HCT116 (cell line): ENCODE measurements at regions not wholly inside any gene's neighbourhood (a gene's known extent, or its start where the extent isn't known, plus 50 kb on each side); places are given as distances from the start of the nearest gene placed in this dataset.

Experiments used
- ATAC-seq: fragments of 200-7000 bp; cut with Tn5 transposase; 2 replicates; pipeline ENCODE4 v1.9.1; 2020; ENCODE audit warnings: mild to moderate bottlenecking, moderate library complexity
- BruUV-seq: library from RNA; stranded (reverse); fragments of 400-500 nt; replicated peaks from 2 replicates; lab custom pipeline; 2021; lab: Mats Ljungman, UMichigan
- CTCF ChIA-PET: fragments of 300-600 bp; sonication (Branson Sonifier 250); formaldehyde crosslinking; loops from one replicate; lab custom pipeline; 2021; ENCODE audit warnings: antibody characterized with exemption; lab: Charles Lee
- POLR2A ChIA-PET: fragments of 300-600, 350-600 bp; sonication (Branson Sonifier 250); formaldehyde crosslinking; loops from one replicate; lab custom pipeline; 2021; ENCODE audit warnings: antibody characterized with exemption; lab: Charles Lee
- RAD21 ChIA-PET, 2 experiments: fragments of 300-600 bp; sonication (Branson Sonifier 250); formaldehyde crosslinking; loops; one replicate each; lab custom pipeline; 2023; ENCODE audit warnings: low total read pairs in 2 of 2; ENCODE audit not compliant: uncharacterized antibody in 2 of 2, unreplicated experiment in 2 of 2, low non-redundant PET in 1 of 2; lab: Charles Lee
- DNase-seq: peaks from one replicate; pipeline ENCODE4 v3.0.0-alpha.2; 2010; ENCODE audit warnings: low read depth, low spot score
- H2AFZ ChIP-seq: fragments of 200-600 bp; shearing (Covaris generic), sonication (generic); 2 replicates; pipeline ENCODE4 v1.6.1; 2017; ENCODE audit warnings: low read depth, mixed run types, mixed read lengths, antibody characterized with exemption, low read length; ENCODE audit not compliant: poor library complexity, severe bottlenecking
- H3K27ac ChIP-seq: 2 replicates; pipeline ENCODE4 v1.5.1; 2012; ENCODE audit warnings: low read depth, low read length
- H3K27me3 ChIP-seq: fragments of 200-600 bp; sonication (generic); 2 replicates; pipeline ENCODE4 v1.6.1; 2016; ENCODE audit warnings: mixed run types, low read length, mixed read lengths; ENCODE audit not compliant: insufficient read depth
- H3K36me3 ChIP-seq, 2 experiments: fragments of 200-500 bp in 1 of 2; fragments of 200-600 bp in 1 of 2; sonication (Bioruptor generic) in 1 of 2; sonication (generic) in 1 of 2; 2 replicates each; pipeline versions ENCODE4 v1.5.1 to v1.6.1; 2014 to 2016; ENCODE audit warnings: low read length in 2 of 2, inconsistent platforms in 1 of 2, mixed read lengths in 1 of 2, mixed run types in 1 of 2; ENCODE audit not compliant: insufficient read depth in 2 of 2, control insufficient read depth in 1 of 2
- H3K4me1 ChIP-seq, 2 experiments: fragments of 200-600 bp in 1 of 2; sonication (generic) in 1 of 2; 2 replicates each; pipeline versions ENCODE4 v1.5.1 to v1.6.1; 2012 to 2017; ENCODE audit warnings: low read length in 2 of 2, inconsistent platforms in 1 of 2, mild to moderate bottlenecking in 1 of 2, mixed read lengths in 1 of 2, mixed run types in 1 of 2, moderate library complexity in 1 of 2; ENCODE audit not compliant: insufficient read depth in 2 of 2, control insufficient read depth in 1 of 2
- H3K4me2 ChIP-seq: fragments of 200-600 bp; sonication (generic); 2 replicates; pipeline ENCODE4 v1.6.1; 2017; ENCODE audit warnings: mixed run types, low read length, mixed read lengths
- H3K4me3 ChIP-seq, 2 experiments: fragments of 200-600 bp in 1 of 2; sonication (generic) in 1 of 2; replicated peaks in 1 of 2; 2 replicates each; pipeline ENCODE4 v1.5.1; 2011 to 2016; ENCODE audit warnings: low read length in 2 of 2, control low read depth in 1 of 2, low read depth in 1 of 2, mild to moderate bottlenecking in 1 of 2, mixed read lengths in 1 of 2, mixed run types in 1 of 2
- H3K79me2 ChIP-seq: fragments of 200-600 bp; sonication (generic); 2 replicates; pipeline ENCODE4 v1.6.1; 2017; ENCODE audit warnings: mild to moderate bottlenecking, mixed run types, low read length, moderate library complexity, mixed read lengths; ENCODE audit not compliant: insufficient read depth
- H3K9ac ChIP-seq: fragments of 200-600 bp; sonication (generic); 2 replicates; pipeline ENCODE4 v1.6.1; 2016; ENCODE audit warnings: low read length, mixed read lengths
- H3K9me2 ChIP-seq: fragments of 200-600 bp; sonication (generic), shearing (Covaris generic); 2 replicates; pipeline ENCODE4 v1.6.1; 2017; ENCODE audit warnings: mixed run types, mild to moderate bottlenecking, moderate library complexity; ENCODE audit not compliant: insufficient read depth
- H3K9me3 ChIP-seq, 2 experiments: fragments of 200-500 bp in 1 of 2; fragments of 200-600 bp in 1 of 2; sonication (Bioruptor generic) in 1 of 2; sonication (generic) in 1 of 2; 2 replicates each; pipeline ENCODE4 v1.6.1; 2014 to 2017; ENCODE audit warnings: low read length in 2 of 2, mixed read lengths in 2 of 2, inconsistent platforms in 1 of 2, low read depth in 1 of 2, mild to moderate bottlenecking in 1 of 2, mixed run types in 1 of 2, moderate library complexity in 1 of 2; ENCODE audit not compliant: control insufficient read depth in 1 of 2, insufficient read depth in 1 of 2
- H4K20me1 ChIP-seq: fragments of 200-600 bp; sonication (generic), shearing (Covaris generic); 2 replicates; pipeline ENCODE4 v1.6.1; 2017; ENCODE audit warnings: mixed run types, mild to moderate bottlenecking, moderate library complexity; ENCODE audit not compliant: insufficient read depth
- CBX3 ChIP-seq: IDR thresholded peaks from 2 replicates; pipeline ENCODE4 v1.6.1; 2012; ENCODE audit warnings: low read depth
- CEBPB ChIP-seq: IDR thresholded peaks from 2 replicates; pipeline ENCODE4 v1.6.1; 2012; ENCODE audit warnings: low read depth
- EGR1 ChIP-seq: IDR thresholded peaks from 2 replicates; pipeline ENCODE4 v1.6.1; 2012; ENCODE audit warnings: low read depth
- ELF1 ChIP-seq: IDR thresholded peaks from 2 replicates; pipeline ENCODE4 v1.6.1; 2012; ENCODE audit warnings: low read depth, borderline replicate concordance
- EZH2 ChIP-seq: fragments of 200-600 bp; sonication (generic); IDR thresholded peaks from 2 replicates; pipeline ENCODE4 v1.6.1; 2017; ENCODE audit warnings: antibody characterized with exemption, mixed run types
- FOSL1 ChIP-seq: IDR thresholded peaks from 2 replicates; pipeline ENCODE4 v1.6.1; 2012; ENCODE audit warnings: low read depth
- POLR2A ChIP-seq: IDR thresholded peaks from 2 replicates; pipeline ENCODE4 v1.7.0; 2011; ENCODE audit warnings: borderline replicate concordance; ENCODE audit not compliant: insufficient read depth, insufficient read length; ENCODE audit errors: extremely low read depth
- POLR2AphosphoS5 ChIP-seq: IDR thresholded peaks from 2 replicates; pipeline ENCODE4 v1.6.1; 2011; ENCODE audit warnings: mild to moderate bottlenecking, low read depth, low read length, moderate library complexity
- SIN3A ChIP-seq: IDR thresholded peaks from 2 replicates; pipeline ENCODE4 v1.6.1; 2012; ENCODE audit warnings: low read depth
- TCF7L2 ChIP-seq: IDR thresholded peaks from 2 replicates; pipeline ENCODE4 v1.7.0; 2011; ENCODE audit warnings: borderline replicate concordance, inconsistent platforms; ENCODE audit not compliant: insufficient read depth, insufficient read length; ENCODE audit errors: extremely low read depth
- YY1 ChIP-seq: IDR thresholded peaks from 2 replicates; pipeline ENCODE4 v1.6.1; 2011; ENCODE audit warnings: low read length, low read depth, moderate library complexity, mild to moderate bottlenecking; ENCODE audit not compliant: insufficient replicate concordance; ENCODE audit errors: extremely low read depth
- intact Hi-C: fragments of 100-400 bp; cut with micrococcal nuclease; formaldehyde crosslinking; loops from 2 replicates; pipeline ENCODE4 v1.10.0; 2022
- TF ChIP-seq, protein P1 (sequence below): IDR thresholded peaks from 2 replicates; pipeline ENCODE4 v1.6.1; 2011; ENCODE audit warnings: mild to moderate bottlenecking, low read length, moderate library complexity; ENCODE audit not compliant: insufficient replicate concordance; ENCODE audit errors: extremely low read depth
- TF ChIP-seq, protein P2 (sequence below): IDR thresholded peaks from 2 replicates; pipeline ENCODE4 v1.6.1; 2012

DNA sequence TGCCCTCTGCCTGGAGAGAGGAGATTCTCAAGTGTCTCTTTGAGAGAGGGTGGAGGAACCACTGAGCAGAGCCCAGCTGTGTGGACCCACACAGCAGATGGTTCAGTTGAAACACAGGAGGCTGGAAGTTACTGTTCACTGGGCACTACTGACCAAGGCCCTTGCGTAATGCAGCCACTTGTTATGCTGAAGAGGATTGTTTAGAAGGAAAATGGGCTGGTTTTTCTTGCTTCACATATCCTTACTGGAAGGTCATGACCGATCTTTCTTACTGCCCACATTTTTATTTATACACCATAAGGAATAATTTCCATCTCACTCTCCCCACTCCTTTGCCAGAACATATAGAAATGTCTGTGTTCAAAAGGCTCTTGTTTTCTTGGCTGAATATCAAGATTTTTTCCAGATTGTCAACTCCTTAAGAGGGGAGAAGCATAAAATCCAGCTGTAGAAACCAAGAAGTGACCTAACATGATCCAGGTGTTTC lies 375.1 kb upstream of the DDHD1 start:
- Histone ChIP-seq H3K4me3 (no peak overlapping the region), H3K9ac (no peak overlapping the region), H3K79me2 (no peaks in the 10 kb centered on the region), H3K27ac (no peak overlapping the region), H3K36me3 (no peaks in the 10 kb centered on the region), H3K4me1 (peaks cover 15 to 46% of the 10 kb centered on the region in 2 experiments; a peak in 3 of 4 replicates), H3K9me2 (no peaks in the 10 kb centered on the region), H3K27me3 (no peaks in the 10 kb centered on the region), H4K20me1 (no peaks in the 10 kb centered on the region), H3K9me3 (no peaks in the 10 kb centered on the region), H2AFZ (no peak overlapping the region), H3K4me2 (no peak overlapping the region)
- CTCF ChIA-PET: no interaction called here
- no TSS peak for BruUV-seq
- no peak for ATAC-seq
- RAD21 ChIA-PET: no interaction called here
- POLR2A ChIA-PET: no interaction called here
- intact Hi-C loops: no loop called here
- TF ChIP-seq POLR2A (no peak), POLR2AphosphoS5 (no peak), EZH2 (no peak), ELF1 (no peak), CEBPB (no peak), YY1 (no peak), SIN3A (no peak), EGR1 (no peak), CBX3 (no peak), FOSL1 (no peak), TCF7L2 (no peak)
- TF ChIP-seq, protein P1, sequence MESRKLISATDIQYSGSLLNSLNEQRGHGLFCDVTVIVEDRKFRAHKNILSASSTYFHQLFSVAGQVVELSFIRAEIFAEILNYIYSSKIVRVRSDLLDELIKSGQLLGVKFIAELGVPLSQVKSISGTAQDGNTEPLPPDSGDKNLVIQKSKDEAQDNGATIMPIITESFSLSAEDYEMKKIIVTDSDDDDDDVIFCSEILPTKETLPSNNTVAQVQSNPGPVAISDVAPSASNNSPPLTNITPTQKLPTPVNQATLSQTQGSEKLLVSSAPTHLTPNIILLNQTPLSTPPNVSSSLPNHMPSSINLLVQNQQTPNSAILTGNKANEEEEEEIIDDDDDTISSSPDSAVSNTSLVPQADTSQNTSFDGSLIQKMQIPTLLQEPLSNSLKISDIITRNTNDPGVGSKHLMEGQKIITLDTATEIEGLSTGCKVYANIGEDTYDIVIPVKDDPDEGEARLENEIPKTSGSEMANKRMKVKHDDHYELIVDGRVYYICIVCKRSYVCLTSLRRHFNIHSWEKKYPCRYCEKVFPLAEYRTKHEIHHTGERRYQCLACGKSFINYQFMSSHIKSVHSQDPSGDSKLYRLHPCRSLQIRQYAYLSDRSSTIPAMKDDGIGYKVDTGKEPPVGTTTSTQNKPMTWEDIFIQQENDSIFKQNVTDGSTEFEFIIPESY: no peak
- TF ChIP-seq, protein P2, sequence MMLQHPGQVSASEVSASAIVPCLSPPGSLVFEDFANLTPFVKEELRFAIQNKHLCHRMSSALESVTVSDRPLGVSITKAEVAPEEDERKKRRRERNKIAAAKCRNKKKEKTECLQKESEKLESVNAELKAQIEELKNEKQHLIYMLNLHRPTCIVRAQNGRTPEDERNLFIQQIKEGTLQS: no peak
- DNase-seq: no peak
